ENCODE measurements at regions not wholly inside any gene's neighbourhood (a gene's known extent, or its start where the extent isn't known, plus 50 kb on each side); places are given as distances from the start of the nearest gene placed in this dataset.

GRCh38 chr12:87120440-87120839 is 864.2 kb upstream of the MGAT4C start:
- DNase-seq (ENCODE audit: extremely low read depth, insufficient read length) = no peak
- Histone ChIP-seq H3K27me3 (replicated peaks; ENCODE audit: control insufficient read depth, insufficient read depth, low read length) (no peaks in the 10 kb centered on the region), H3K36me3 (ENCODE audit: control insufficient read depth, insufficient read depth, low read length) (no peaks in the 10 kb centered on the region), H3K4me3 (replicated peaks; ENCODE audit: low read depth, low read length) (no peak overlapping the region)
- TF ChIP-seq CTCF (IDR thresholded peaks at IDR 0.05; ENCODE audit: insufficient read depth, low read length, poor library complexity, severe bottlenecking) = no peak

- no peak for DNase-seq (ENCODE audit: extremely low read depth, insufficient read length)
- Histone ChIP-seq H3K4me3 (replicated peaks; ENCODE audit: low read depth, low read length) (no peak overlapping the region), H3K36me3 (ENCODE audit: control insufficient read depth, insufficient read depth, low read length) (no peaks in the 10 kb centered on the region), H3K27me3 (replicated peaks; ENCODE audit: control insufficient read depth, insufficient read depth, low read length) (no peaks in the 10 kb centered on the region)
- TF ChIP-seq CTCF (IDR thresholded peaks at IDR 0.05; ENCODE audit: insufficient read depth, low read length, poor library complexity, severe bottlenecking) = no peak
These were observed 863.5 kb upstream of the MGAT4C start for GRCh38 chr12:87119713-87120112.

GRCh38 chr12:87117526-87117925 is 861.3 kb upstream of the MGAT4C start:
- no peak for DNase-seq (ENCODE audit: extremely low read depth, insufficient read length)
- no peaks in the 10 kb centered on the region for H3K36me3 ChIP-seq (ENCODE audit: control insufficient read depth, insufficient read depth, low read length)
- H3K27me3 ChIP-seq (replicated peaks; ENCODE audit: control insufficient read depth, insufficient read depth, low read length) = no peaks in the 10 kb centered on the region
- TF ChIP-seq CTCF (IDR thresholded peaks at IDR 0.05; ENCODE audit: insufficient read depth, low read length, poor library complexity, severe bottlenecking) = no peak
- H3K4me3 ChIP-seq (replicated peaks; ENCODE audit: low read depth, low read length) = no peak overlapping the region

GRCh38 chr12:87116780-87117179 is 860.6 kb upstream of the MGAT4C start:
- DNase-seq (ENCODE audit: extremely low read depth, insufficient read length) = no peak
- Histone ChIP-seq H3K4me3 (replicated peaks; ENCODE audit: low read depth, low read length) (no peak overlapping the region), H3K36me3 (ENCODE audit: control insufficient read depth, insufficient read depth, low read length) (no peaks in the 10 kb centered on the region), H3K27me3 (replicated peaks; ENCODE audit: control insufficient read depth, insufficient read depth, low read length) (no peaks in the 10 kb centered on the region)
- no peak for TF ChIP-seq CTCF (IDR thresholded peaks at IDR 0.05; ENCODE audit: insufficient read depth, low read length, poor library complexity, severe bottlenecking)

- Histone ChIP-seq H3K27me3 (replicated peaks; ENCODE audit: control insufficient read depth, insufficient read depth, low read length) (no peaks in the 10 kb centered on the region), H3K36me3 (ENCODE audit: control insufficient read depth, insufficient read depth, low read length) (no peaks in the 10 kb centered on the region), H3K4me3 (replicated peaks; ENCODE audit: low read depth, low read length) (no peak overlapping the region)
- no peak for DNase-seq (ENCODE audit: extremely low read depth, insufficient read length)
- no peak for TF ChIP-seq CTCF (IDR thresholded peaks at IDR 0.05; ENCODE audit: insufficient read depth, low read length, poor library complexity, severe bottlenecking)
These were observed 856.6 kb upstream of the MGAT4C start for GRCh38 chr12:87112571-87113345.

GRCh38 chr12:87107766-87108165 is 851.6 kb upstream of the MGAT4C start:
- H3K4me3 ChIP-seq (replicated peaks; ENCODE audit: low read depth, low read length) = no peak overlapping the region
- DNase-seq (ENCODE audit: extremely low read depth, insufficient read length) = no peak
- H3K27me3 ChIP-seq (replicated peaks; ENCODE audit: control insufficient read depth, insufficient read depth, low read length) = no peaks in the 10 kb centered on the region
- no peaks in the 10 kb centered on the region for H3K36me3 ChIP-seq (ENCODE audit: control insufficient read depth, insufficient read depth, low read length)
- no peak for TF ChIP-seq CTCF (IDR thresholded peaks at IDR 0.05; ENCODE audit: insufficient read depth, low read length, poor library complexity, severe bottlenecking)
